ENCODE measurements at regions not wholly inside any gene's neighbourhood (a gene's known extent, or its start where the extent isn't known, plus 50 kb on each side); places are given as distances from the start of the nearest gene placed in this dataset.

DNA sequence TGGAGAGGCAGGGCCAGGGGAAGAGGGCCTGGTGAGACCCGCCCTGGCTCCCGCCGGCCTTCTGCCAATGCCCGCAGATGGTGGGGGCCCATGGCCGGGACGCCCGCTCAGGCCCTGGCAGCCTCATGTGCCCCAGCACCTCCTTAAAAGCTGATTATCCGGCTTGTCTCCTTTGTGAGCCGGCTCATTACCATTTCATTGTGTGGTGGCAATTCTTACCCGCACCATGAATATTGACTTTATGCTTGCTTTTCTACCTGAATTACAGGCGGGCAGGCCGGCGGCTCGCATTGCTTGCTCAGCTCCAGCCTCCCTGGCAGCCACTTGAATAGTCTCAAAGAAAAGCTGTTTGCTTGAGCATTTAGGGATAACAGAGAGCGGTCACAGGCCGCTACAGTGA, 120.0 kb upstream of the JAG1 start:
- Histone ChIP-seq H3K27me3 (ENCODE audit: insufficient read depth, low read depth) (no peaks in the 10 kb centered on the region), H3K4me3 (no peak overlapping the region), H3K36me3 (ENCODE audit: low read depth) (no peaks in the 10 kb centered on the region), H3K79me2 (ENCODE audit: low read depth) (no peaks in the 10 kb centered on the region), H3K9me2 (ENCODE audit: insufficient read depth) (no peaks in the 10 kb centered on the region), H3F3A (ENCODE audit: insufficient read depth, low read depth) (no peaks in the 10 kb centered on the region), H3K9me3 (ENCODE audit: insufficient read depth, low read depth) (no peaks in the 10 kb centered on the region), H3K27ac (no peak overlapping the region), H3K4me1 (replicated peaks; ENCODE audit: insufficient read depth) (no peaks in the 10 kb centered on the region), H2AFZ (no peak overlapping the region), H4K20me1 (ENCODE audit: insufficient read depth) (no peaks in the 10 kb centered on the region), H3K4me2 (no peak overlapping the region)
- intact Hi-C loops (cut with micrococcal nuclease; ENCODE audit: unreplicated experiment): no loop called here
- DNase-seq: no peak
- TF ChIP-seq EZH2 (IDR thresholded peaks at IDR 0.05; ENCODE audit: low read depth) (no peak), CTCF (conservative IDR thresholded peaks at IDR 0.05) (no peak)
- CTCF ChIA-PET: no interaction called here
- POLR2A ChIA-PET (ENCODE audit: unreplicated experiment): no interaction called here
- BruUV-seq (replicated peaks): no TSS peak

DNA sequence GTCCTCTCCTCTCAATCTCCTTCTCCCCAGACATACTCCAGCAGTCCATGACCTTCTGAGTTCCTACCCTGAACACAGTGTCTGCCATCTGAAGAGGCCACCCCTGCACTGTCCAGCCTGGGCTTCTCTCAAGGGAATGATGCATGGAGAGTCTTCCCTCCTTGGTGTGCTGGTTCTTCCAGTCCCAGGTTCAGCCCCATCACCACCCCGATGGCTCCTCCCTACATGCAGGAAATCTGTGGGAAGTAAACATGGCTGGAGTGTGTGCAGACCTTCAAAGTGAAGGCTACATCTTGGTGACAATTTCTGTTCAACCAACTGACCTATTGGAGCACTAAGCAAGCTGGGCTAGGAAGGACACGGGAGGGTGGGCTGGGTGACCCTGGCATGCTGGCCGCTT, 121.0 kb upstream of the JAG1 start:
- no TSS peak for BruUV-seq (replicated peaks)
- Histone ChIP-seq H3K4me3 (no peak overlapping the region), H3K9me2 (ENCODE audit: insufficient read depth) (no peaks in the 10 kb centered on the region), H3K27me3 (ENCODE audit: insufficient read depth, low read depth) (no peaks in the 10 kb centered on the region), H3K79me2 (ENCODE audit: low read depth) (no peaks in the 10 kb centered on the region), H4K20me1 (ENCODE audit: insufficient read depth) (no peaks in the 10 kb centered on the region), H3K27ac (no peak overlapping the region), H3K36me3 (ENCODE audit: low read depth) (no peaks in the 10 kb centered on the region), H3K4me2 (no peak overlapping the region), H3F3A (ENCODE audit: insufficient read depth, low read depth) (no peaks in the 10 kb centered on the region), H2AFZ (no peak overlapping the region), H3K4me1 (replicated peaks; ENCODE audit: insufficient read depth) (no peaks in the 10 kb centered on the region), H3K9me3 (ENCODE audit: insufficient read depth, low read depth) (no peaks in the 10 kb centered on the region)
- no peak for DNase-seq
- intact Hi-C loops (cut with micrococcal nuclease; ENCODE audit: unreplicated experiment): no loop called here
- TF ChIP-seq EZH2 (IDR thresholded peaks at IDR 0.05; ENCODE audit: low read depth) (no peak), CTCF (conservative IDR thresholded peaks at IDR 0.05) (no peak)
- POLR2A ChIA-PET (ENCODE audit: unreplicated experiment): interaction anchor here (1.0 kb wide), 1 partner anchor 42 kb away, joined by 6 read pairs; no protein-coding TSS in a partner anchor
- CTCF ChIA-PET: interaction anchor here (0.7 kb wide), 1 partner anchor 1381 kb away, joined by 7 read pairs; no protein-coding TSS in a partner anchor

- no TSS peak for BruUV-seq (replicated peaks)
- H3K4me2 ChIP-seq: no peak overlapping the region
- H3K79me2 ChIP-seq (ENCODE audit: low read depth): no peaks in the 10 kb centered on the region
- intact Hi-C loops (cut with micrococcal nuclease; ENCODE audit: unreplicated experiment): no loop called here
- no peaks in the 10 kb centered on the region for H3F3A ChIP-seq (ENCODE audit: insufficient read depth, low read depth)
- H3K9me2 ChIP-seq (ENCODE audit: insufficient read depth): no peaks in the 10 kb centered on the region
- no peaks in the 10 kb centered on the region for H3K9me3 ChIP-seq (ENCODE audit: insufficient read depth, low read depth)
- POLR2A ChIA-PET (ENCODE audit: unreplicated experiment): interaction anchor here (1.0 kb wide), 1 partner anchor 42 kb away, joined by 6 read pairs; no protein-coding TSS in a partner anchor
- TF ChIP-seq EZH2 (IDR thresholded peaks at IDR 0.05; ENCODE audit: low read depth) (no peak), CTCF (conservative IDR thresholded peaks at IDR 0.05) (no peak)
- H2AFZ ChIP-seq: no peak overlapping the region
- no peaks in the 10 kb centered on the region for H3K36me3 ChIP-seq (ENCODE audit: low read depth)
- DNase-seq: no peak
- H3K4me1 ChIP-seq (replicated peaks; ENCODE audit: insufficient read depth): no peaks in the 10 kb centered on the region
- CTCF ChIA-PET: interaction anchor here (0.7 kb wide), 1 partner anchor 1381 kb away, joined by 7 read pairs; no protein-coding TSS in a partner anchor
- H3K27me3 ChIP-seq (ENCODE audit: insufficient read depth, low read depth): no peaks in the 10 kb centered on the region
- H3K27ac ChIP-seq: no peak overlapping the region
- no peak overlapping the region for H3K4me3 ChIP-seq
- no peaks in the 10 kb centered on the region for H4K20me1 ChIP-seq (ENCODE audit: insufficient read depth)
Measured at GRCh38 chr20:10795286-10796026, 121.7 kb upstream of the JAG1 start.
